ENCODE measurements at regions not wholly inside any gene's neighbourhood (a gene's known extent, or its start where the extent isn't known, plus 50 kb on each side); places are given as distances from the start of the nearest gene placed in this dataset.

GRCh38 chr13:22227895-22228294 is 557.0 kb downstream of the FGF9 start (continued):
- TF ChIP-seq CTCF (IDR thresholded peaks at IDR 0.05; ENCODE audit: control extremely low read depth in 1 of 3, insufficient read depth in 1 of 3, low read depth in 1 of 3, low read length in 3 of 3) (no peak), YY1 (IDR thresholded peaks at IDR 0.05; ENCODE audit: low read depth, low read length) (no peak), BRCA1 (IDR thresholded peaks at IDR 0.05; ENCODE audit: low read depth, low read length) (no peak), KDM1A (IDR thresholded peaks at IDR 0.05; ENCODE audit: borderline replicate concordance, low read length) (no peak)
